HG02642 (cell line): ENCODE measurements at regions not wholly inside any gene's neighbourhood (a gene's known extent, or its start where the extent isn't known, plus 50 kb on each side); places are given as distances from the start of the nearest gene placed in this dataset.

ENCODE experiments used
- ATAC-seq: cut with Tn5 transposase; IDR thresholded peaks from one replicate; pipeline ENCODE4 v1.9.1; 2021; ENCODE audit warnings: mild to moderate bottlenecking; ENCODE audit not compliant: unreplicated experiment, poor library complexity

- no peak for ATAC-seq
Observed at GRCh38 chr6:56775498-56776166, 132.9 kb upstream of the DST start.

GRCh38 chr6:56772737-56773184 lies 130.1 kb upstream of the DST start:
- ATAC-seq: peak; percentile 56

GRCh38 chr6:56771929-56772607 lies 129.4 kb upstream of the DST start:
- ATAC-seq: no peak

GRCh38 chr6:56771189-56771588 lies 128.5 kb upstream of the DST start:
- no peak for ATAC-seq

GRCh38 chr6:56770011-56770520 lies 127.4 kb upstream of the DST start:
- ATAC-seq: no peak

- ATAC-seq: no peak
Observed at GRCh38 chr6:56767892-56768531, 125.3 kb upstream of the DST start.

- no peak for ATAC-seq
Observed at GRCh38 chr6:56767435-56767834, 124.7 kb upstream of the DST start.

GRCh38 chr6:56766806-56767178 lies 124.1 kb upstream of the DST start:
- ATAC-seq: peak; percentile 82

GRCh38 chr6:56766139-56766805 lies 123.6 kb upstream of the DST start:
- no peak for ATAC-seq

GRCh38 chr6:56765494-56765893 lies 122.8 kb upstream of the DST start:
- ATAC-seq: no peak

GRCh38 chr6:56764081-56764566 lies 121.4 kb upstream of the DST start:
- ATAC-seq: peak; percentile 68

GRCh38 chr6:56761651-56762050 lies 119.0 kb upstream of the DST start:
- no peak for ATAC-seq

- no peak for ATAC-seq
Observed at GRCh38 chr6:56760842-56761241, 118.2 kb upstream of the DST start.

GRCh38 chr6:56759521-56759920 lies 116.8 kb upstream of the DST start:
- no peak for ATAC-seq

- ATAC-seq: no peak
Observed at GRCh38 chr6:56758553-56758952, 115.9 kb upstream of the DST start.

GRCh38 chr6:56758120-56758519 lies 115.4 kb upstream of the DST start:
- no peak for ATAC-seq

- peak; percentile 52 for ATAC-seq
Observed at GRCh38 chr6:56757588-56757984, 114.9 kb upstream of the DST start.

GRCh38 chr6:56756791-56757587 lies 114.3 kb upstream of the DST start:
- ATAC-seq: no peak

GRCh38 chr6:56756219-56756789 lies 113.6 kb upstream of the DST start:
- ATAC-seq: no peak

- no peak for ATAC-seq
Observed at GRCh38 chr6:56755040-56755439, 112.4 kb upstream of the DST start.
